Calu3 (cell line): ENCODE measurements at regions not wholly inside any gene's neighbourhood (a gene's known extent, or its start where the extent isn't known, plus 50 kb on each side); places are given as distances from the start of the nearest gene placed in this dataset.

Source experiments
- BruUV-seq: library from RNA; stranded (reverse); fragments of 400-500 nt; replicated peaks from 2 replicates; lab custom pipeline; 2021; lab: Mats Ljungman, UMichigan
- CTCF ChIA-PET: fragments of 300-600 bp; sonication (Branson Sonifier 250); formaldehyde crosslinking; loops from one replicate; lab custom pipeline; 2022; ENCODE audit warnings: antibody characterized with exemption; lab: Charles Lee
- DNase-seq: peaks from one replicate; pipeline ENCODE4 v3.0.0; 2022
- H3K27ac Mint-ChIP-seq: one replicate; pipeline ENCODE4 v1.8.0; 2022; ENCODE audit warnings: mixed read lengths; ENCODE audit not compliant: unreplicated experiment
- H3K27me3 Mint-ChIP-seq: one replicate; pipeline ENCODE4 v1.8.0; 2022; ENCODE audit warnings: mixed read lengths; ENCODE audit not compliant: unreplicated experiment
- H3K36me3 Mint-ChIP-seq: one replicate; pipeline ENCODE4 v1.8.0; 2022; ENCODE audit warnings: mild to moderate bottlenecking, moderate library complexity, mixed read lengths; ENCODE audit not compliant: insufficient read depth, unreplicated experiment
- H3K4me1 Mint-ChIP-seq: one replicate; pipeline ENCODE4 v1.8.0; 2022; ENCODE audit warnings: mild to moderate bottlenecking, low read depth, mixed read lengths; ENCODE audit not compliant: unreplicated experiment
- H3K4me3 Mint-ChIP-seq: one replicate; pipeline ENCODE4 v1.8.0; 2022; ENCODE audit warnings: mild to moderate bottlenecking, low read depth, moderate library complexity, mixed read lengths; ENCODE audit not compliant: unreplicated experiment
- H3K9me3 Mint-ChIP-seq: one replicate; pipeline ENCODE4 v1.8.0; 2022; ENCODE audit warnings: low read depth, mixed read lengths; ENCODE audit not compliant: unreplicated experiment
- CTCF ChIP-seq: fragments of 200-600 bp; IDR thresholded peaks from one replicate; pipeline ENCODE4 v1.8.0; 2022; ENCODE audit warnings: antibody characterized with exemption; ENCODE audit not compliant: unreplicated experiment
- intact Hi-C: fragments of 100-400 bp; cut with micrococcal nuclease; formaldehyde crosslinking; loops from one replicate; pipeline ENCODE4 v1.10.0; 2022; ENCODE audit not compliant: unreplicated experiment

- DNase-seq, result no peak
- CTCF ChIA-PET, result no interaction called here
- H3K27ac Mint-ChIP-seq, result no peak overlapping the region
- no peaks in the 10 kb centered on the region for H3K4me1 Mint-ChIP-seq
- H3K27me3 Mint-ChIP-seq, result peaks cover 49% of the 10 kb centered on the region
- no peaks in the 10 kb centered on the region for H3K36me3 Mint-ChIP-seq
- no TSS peak for BruUV-seq
- no peak for TF ChIP-seq CTCF
- intact Hi-C loops, result no loop called here
- H3K4me3 Mint-ChIP-seq, result no peak overlapping the region
- H3K9me3 Mint-ChIP-seq, result no peaks in the 10 kb centered on the region
These were observed 261.1 kb upstream of the GATB start for GRCh38 chr4:152021788-152022438.

DNA sequence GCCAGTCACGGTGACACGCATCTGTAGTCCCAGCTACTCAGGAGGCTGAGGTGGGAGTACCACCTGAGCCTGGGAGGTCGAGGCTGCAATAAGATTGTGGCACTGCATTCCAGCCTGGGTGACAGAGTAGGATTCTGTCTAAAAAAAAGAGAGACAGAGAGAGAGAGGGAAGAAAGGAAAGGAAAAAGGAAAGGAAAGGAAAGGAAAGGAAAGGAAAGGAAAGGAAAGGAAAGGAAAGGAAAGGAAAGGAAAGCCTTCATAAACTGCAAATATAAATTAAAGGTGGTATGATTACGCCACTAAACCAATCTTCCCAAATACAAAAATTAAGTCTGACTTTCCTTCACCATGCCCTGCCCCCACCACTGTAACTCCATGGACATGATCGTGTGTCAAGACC, 259.3 kb upstream of the GATB start:
- no peaks in the 10 kb centered on the region for H3K36me3 Mint-ChIP-seq
- intact Hi-C loops, result no loop called here
- H3K4me3 Mint-ChIP-seq, result no peak overlapping the region
- TF ChIP-seq CTCF, result no peak
- no peaks in the 10 kb centered on the region for H3K4me1 Mint-ChIP-seq
- BruUV-seq, result no TSS peak
- H3K9me3 Mint-ChIP-seq, result no peaks in the 10 kb centered on the region
- CTCF ChIA-PET, result no interaction called here
- no peak for DNase-seq
- H3K27ac Mint-ChIP-seq, result no peak overlapping the region
- H3K27me3 Mint-ChIP-seq, result peaks cover 56% of the 10 kb centered on the region

- CTCF ChIA-PET, result no interaction called here
- peaks cover 3% of the 10 kb centered on the region for H3K9me3 Mint-ChIP-seq
- H3K27me3 Mint-ChIP-seq, result peaks cover 67% of the 10 kb centered on the region
- intact Hi-C loops, result no loop called here
- no peak for DNase-seq
- no TSS peak for BruUV-seq
- no peak overlapping the region for H3K4me3 Mint-ChIP-seq
- H3K4me1 Mint-ChIP-seq, result no peaks in the 10 kb centered on the region
- H3K36me3 Mint-ChIP-seq, result no peaks in the 10 kb centered on the region
- no peak for TF ChIP-seq CTCF
- no peak overlapping the region for H3K27ac Mint-ChIP-seq
These were observed 255.5 kb upstream of the GATB start for GRCh38 chr4:152016303-152016620.

- CTCF ChIA-PET, result interaction anchor here (0.7 kb wide), 1 partner anchor 274 kb away, joined by 4 read pairs; no protein-coding TSS in a partner anchor
- intact Hi-C loops, result no loop called here
- H3K4me3 Mint-ChIP-seq, result no peak overlapping the region
- no peaks in the 10 kb centered on the region for H3K36me3 Mint-ChIP-seq
- H3K9me3 Mint-ChIP-seq, result peaks cover 3% of the 10 kb centered on the region
- DNase-seq, result no peak
- peaks cover 5% of the 10 kb centered on the region for H3K4me1 Mint-ChIP-seq
- TF ChIP-seq CTCF, result no peak
- no TSS peak for BruUV-seq
- H3K27ac Mint-ChIP-seq, result no peak overlapping the region
- peaks cover 69% of the 10 kb centered on the region for H3K27me3 Mint-ChIP-seq
These were observed 254.9 kb upstream of the GATB start for GRCh38 chr4:152015597-152016302.
